ENCODE measurements at regions not wholly inside any gene's neighbourhood (a gene's known extent, or its start where the extent isn't known, plus 50 kb on each side); places are given as distances from the start of the nearest gene placed in this dataset.

GRCh38 chr2:146477383-146477782 lies 1367.4 kb upstream of the ACVR2A start:
- Histone ChIP-seq H3K27ac (no peak overlapping the region), H3K4me1 (ENCODE audit: insufficient read depth) (no peaks in the 10 kb centered on the region), H3K27me3 (no peaks in the 10 kb centered on the region), H3K36me3 (no peaks in the 10 kb centered on the region), H3K4me3 (no peak overlapping the region), H3K9me3 (no peaks in the 10 kb centered on the region)
- intact Hi-C loops (cut with DNase I), result no loop called here
- WGBS, 3 donors, result 46 to 60% (median 50%) methylated on average over 5 of the region's 5 CpGs
- DNase-seq, result no peak
- TF ChIP-seq EP300 (IDR thresholded peaks at IDR 0.05) (no peak), CTCF (IDR thresholded peaks at IDR 0.05) (no peak), POLR2A (IDR thresholded peaks at IDR 0.05) (no peak)

GRCh38 chr2:146468578-146468977 lies 1376.3 kb upstream of the ACVR2A start:
- H3K4me3 ChIP-seq, result no peak overlapping the region
- TF ChIP-seq POLR2A (IDR thresholded peaks at IDR 0.05) (no peak), CTCF (IDR thresholded peaks at IDR 0.05) (no peak), EP300 (IDR thresholded peaks at IDR 0.05) (no peak)
- WGBS, 3 donors, result 88 to 90% (median 88%) methylated on average over 3 of the region's 3 CpGs

GRCh38 chr2:146467425-146467824 lies 1377.4 kb upstream of the ACVR2A start:
- no peak overlapping the region for H3K4me3 ChIP-seq
- H3K4me1 ChIP-seq (ENCODE audit: insufficient read depth), result no peaks in the 10 kb centered on the region
- TF ChIP-seq POLR2A (IDR thresholded peaks at IDR 0.05), result no peak
- TF ChIP-seq EP300 (IDR thresholded peaks at IDR 0.05), result no peak
- no peak for TF ChIP-seq CTCF (IDR thresholded peaks at IDR 0.05)
- no peak overlapping the region for H3K27ac ChIP-seq
- intact Hi-C loops (cut with DNase I), result no loop called here
- DNase-seq, result no peak
- H3K27me3 ChIP-seq, result no peaks in the 10 kb centered on the region
- 73 to 78% (median 75%) methylated on average over 3 of the region's 3 CpGs for WGBS, 3 donors
- H3K9me3 ChIP-seq, result no peaks in the 10 kb centered on the region
- H3K36me3 ChIP-seq, result no peaks in the 10 kb centered on the region

More at GRCh38 chr2:146468578-146468977, 1376.3 kb upstream of the ACVR2A start:
- Histone ChIP-seq H3K27ac (no peak overlapping the region), H3K9me3 (no peaks in the 10 kb centered on the region), H3K36me3 (no peaks in the 10 kb centered on the region), H3K27me3 (no peaks in the 10 kb centered on the region), H3K4me1 (ENCODE audit: insufficient read depth) (no peaks in the 10 kb centered on the region)
- DNase-seq, result no peak
- intact Hi-C loops (cut with DNase I), result no loop called here

- WGBS, 3 donors, result 91 to 98% (median 93%) methylated on average over 6 to 7 of the region's 7 CpGs
- TF ChIP-seq POLR2A (IDR thresholded peaks at IDR 0.05), result no peak
- TF ChIP-seq CTCF (IDR thresholded peaks at IDR 0.05), result no peak
- TF ChIP-seq EP300 (IDR thresholded peaks at IDR 0.05), result no peak
- Histone ChIP-seq H3K27me3 (no peaks in the 10 kb centered on the region), H3K36me3 (no peaks in the 10 kb centered on the region), H3K27ac (no peak overlapping the region), H3K4me3 (no peak overlapping the region), H3K4me1 (ENCODE audit: insufficient read depth) (no peaks in the 10 kb centered on the region), H3K9me3 (no peaks in the 10 kb centered on the region)
- DNase-seq, result no peak
- intact Hi-C loops (cut with DNase I), result no loop called here
Observed at GRCh38 chr2:146465460-146465859, 1379.4 kb upstream of the ACVR2A start.

- no peaks in the 10 kb centered on the region for H3K4me1 ChIP-seq (ENCODE audit: insufficient read depth)
- H3K27ac ChIP-seq, result no peak overlapping the region
- TF ChIP-seq EP300 (IDR thresholded peaks at IDR 0.05) (no peak), POLR2A (IDR thresholded peaks at IDR 0.05) (no peak), CTCF (IDR thresholded peaks at IDR 0.05) (no peak)
- intact Hi-C loops (cut with DNase I), result no loop called here
- no peak for DNase-seq
- H3K27me3 ChIP-seq, result no peaks in the 10 kb centered on the region
- H3K4me3 ChIP-seq, result no peak overlapping the region
- H3K36me3 ChIP-seq, result no peaks in the 10 kb centered on the region
- H3K9me3 ChIP-seq, result no peaks in the 10 kb centered on the region
Observed at GRCh38 chr2:146461068-146461467, 1383.8 kb upstream of the ACVR2A start.
